T-helper 1 cell (primary cell): ENCODE measurements at regions not wholly inside any gene's neighbourhood (a gene's known extent, or its start where the extent isn't known, plus 50 kb on each side); places are given as distances from the start of the nearest gene placed in this dataset.

Experiments
- DNase-seq, 5 donors: peaks; one replicate each; pipeline ENCODE4 v3.0.0-alpha.2; 2012 to 2020

DNA sequence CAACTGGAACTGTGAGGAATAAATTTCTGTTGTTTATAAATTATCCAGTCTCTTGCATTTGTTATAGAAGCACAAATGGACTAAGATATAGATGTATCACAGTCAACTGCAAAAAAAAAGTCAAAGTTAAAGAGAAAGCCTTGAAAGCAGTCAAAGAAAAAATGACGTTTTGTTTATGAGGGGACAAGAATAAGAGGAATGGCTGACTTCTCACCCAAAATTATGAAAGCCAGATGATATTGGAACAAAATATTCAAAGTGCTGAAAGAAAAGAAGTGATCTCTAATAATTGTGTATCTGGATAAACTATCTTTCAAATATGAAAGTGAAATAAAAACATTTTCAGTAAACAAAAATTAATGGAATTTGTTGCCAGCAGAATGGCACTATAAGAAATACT lies 171.8 kb upstream of the IGF1R start:
- no peak for DNase-seq

- no peak for DNase-seq
Observed at GRCh38 chr15:98480844-98481243, 167.5 kb upstream of the IGF1R start.

GRCh38 chr15:98483575-98484130 lies 164.7 kb upstream of the IGF1R start:
- no peak for DNase-seq

DNA sequence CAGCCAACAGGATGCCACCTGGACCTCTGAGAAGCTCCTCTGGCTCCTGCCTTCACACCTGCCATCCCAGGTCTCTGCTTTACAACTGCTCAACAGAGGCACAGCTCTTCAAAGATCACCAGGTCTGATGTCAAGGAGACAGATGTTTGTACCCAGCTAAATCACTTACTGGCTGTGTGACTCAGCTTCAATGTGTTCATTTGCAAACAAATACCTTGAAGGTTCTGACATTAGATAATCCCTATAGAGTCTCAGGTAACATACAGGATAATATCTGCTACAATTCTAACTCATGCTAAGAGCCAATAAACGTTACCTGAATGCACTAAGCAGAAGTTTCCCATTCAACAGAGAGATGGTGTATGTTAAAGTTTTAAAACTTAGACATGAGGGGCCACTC lies 163.4 kb upstream of the IGF1R start:
- no peak for DNase-seq

DNA sequence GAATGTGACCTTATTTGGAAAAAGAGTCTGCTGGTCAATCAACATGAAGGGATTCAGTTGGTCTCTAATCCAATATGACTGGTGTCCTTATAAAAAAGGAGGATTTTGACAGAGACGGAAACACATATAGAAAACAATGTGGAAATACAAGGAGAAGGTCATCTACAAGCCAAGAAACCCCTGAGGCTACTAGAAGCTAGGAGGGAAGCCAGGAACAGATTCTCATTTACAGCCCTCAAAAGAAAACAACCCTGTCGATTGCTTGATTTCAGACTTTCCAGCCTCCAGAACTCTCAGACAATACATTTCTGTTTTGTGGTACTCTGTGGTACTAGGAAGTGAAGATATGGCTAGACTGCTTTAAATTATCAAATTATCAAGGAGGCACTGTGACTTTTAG lies 162.9 kb upstream of the IGF1R start:
- DNase-seq, result no peak

DNA sequence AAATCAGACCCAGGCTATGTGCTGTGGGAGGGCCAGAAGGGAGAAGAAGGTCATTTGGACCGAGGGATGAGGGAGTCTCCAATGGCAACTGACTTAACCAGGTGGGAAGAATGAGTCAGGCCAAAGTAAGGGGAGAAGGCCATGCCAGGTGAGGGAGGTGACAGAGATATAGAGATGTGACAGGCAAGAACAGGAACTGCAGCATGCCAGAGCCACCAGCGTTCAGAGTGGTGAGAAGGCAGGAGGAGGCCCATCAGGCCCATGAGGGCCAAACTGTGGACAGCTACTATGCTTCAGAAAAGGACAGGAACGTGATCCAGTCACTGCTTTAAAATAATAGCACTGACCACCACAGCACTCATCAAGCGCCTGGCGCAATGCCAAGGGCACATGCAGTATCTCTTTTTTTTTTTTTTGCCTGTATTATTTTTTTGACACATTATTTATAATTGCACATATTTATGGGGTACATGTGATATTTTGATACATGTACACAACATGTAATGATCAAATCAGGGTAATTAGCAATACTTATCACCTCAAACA lies 154.3 kb upstream of the IGF1R start:
- DNase-seq, result no peak

DNA sequence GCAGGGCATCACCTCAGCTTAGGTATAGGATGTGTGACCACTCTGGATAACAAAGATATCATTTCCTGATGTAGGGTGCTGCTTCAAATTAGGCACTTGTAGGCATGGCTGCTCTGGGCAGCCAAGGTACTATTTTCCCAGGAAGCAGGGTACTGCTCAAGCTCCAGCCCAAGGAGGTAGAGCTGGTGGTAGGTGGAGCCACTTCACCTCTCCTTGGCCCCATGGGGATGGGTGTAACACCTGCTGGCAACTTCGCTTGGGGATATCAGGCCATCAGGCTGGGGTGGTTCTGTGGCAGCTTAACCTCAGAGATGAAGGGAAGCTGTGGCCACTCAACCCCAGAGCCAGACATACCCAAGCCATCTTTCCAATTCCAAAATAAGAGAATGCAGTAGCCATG lies 147.1 kb upstream of the IGF1R start:
- DNase-seq, result no peak

GRCh38 chr15:98501632-98502031 lies 146.7 kb upstream of the IGF1R start:
- DNase-seq, result no peak

GRCh38 chr15:98503970-98504369 lies 144.4 kb upstream of the IGF1R start:
- no peak for DNase-seq

GRCh38 chr15:98504998-98505397 lies 143.3 kb upstream of the IGF1R start:
- no peak for DNase-seq

DNA sequence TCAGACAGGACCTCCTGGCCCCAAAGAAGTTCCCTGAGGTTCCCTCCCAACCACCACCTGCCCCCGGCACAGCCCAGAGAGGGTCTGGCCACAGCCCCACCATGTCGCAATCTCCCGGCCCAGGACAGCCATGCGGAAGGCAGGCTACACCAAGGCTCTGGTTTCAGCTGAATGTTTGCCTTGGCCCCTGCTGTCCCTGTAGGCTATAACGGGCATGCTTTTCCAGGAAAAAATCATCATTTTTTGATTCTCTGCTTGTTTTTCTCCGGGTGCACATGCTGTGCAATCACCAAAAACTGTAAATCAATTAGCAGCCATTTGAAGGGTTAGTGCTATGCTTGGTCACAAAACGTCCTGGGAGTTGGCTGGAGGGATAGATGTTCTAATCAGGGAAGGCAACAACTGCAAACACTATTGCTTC lies 142.7 kb upstream of the IGF1R start:
- DNase-seq, result no peak

DNA sequence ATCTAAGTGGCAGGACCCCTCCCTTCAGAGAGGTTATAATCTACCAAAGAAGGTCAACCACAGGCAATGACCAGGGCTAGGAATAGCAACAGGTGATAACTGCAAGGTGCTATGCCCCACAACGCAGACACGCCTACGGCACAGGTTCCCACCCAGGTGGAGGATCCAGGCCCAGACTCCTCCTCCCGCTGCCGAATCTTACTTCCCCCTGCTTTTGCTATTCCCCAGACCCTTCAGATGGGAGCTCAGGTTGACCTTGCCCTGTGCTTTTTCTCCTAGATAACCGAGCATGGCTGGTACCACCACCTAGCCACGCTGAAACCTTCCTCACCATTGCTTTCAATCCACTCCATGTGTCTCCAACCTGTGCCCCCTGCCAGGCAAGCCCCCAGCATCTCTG lies 142.2 kb upstream of the IGF1R start:
- no peak for DNase-seq

- no peak for DNase-seq
Observed at GRCh38 chr15:98506711-98507110, 141.6 kb upstream of the IGF1R start.

- DNase-seq, result no peak
Observed at GRCh38 chr15:98513428-98513986, 134.8 kb upstream of the IGF1R start.

DNA sequence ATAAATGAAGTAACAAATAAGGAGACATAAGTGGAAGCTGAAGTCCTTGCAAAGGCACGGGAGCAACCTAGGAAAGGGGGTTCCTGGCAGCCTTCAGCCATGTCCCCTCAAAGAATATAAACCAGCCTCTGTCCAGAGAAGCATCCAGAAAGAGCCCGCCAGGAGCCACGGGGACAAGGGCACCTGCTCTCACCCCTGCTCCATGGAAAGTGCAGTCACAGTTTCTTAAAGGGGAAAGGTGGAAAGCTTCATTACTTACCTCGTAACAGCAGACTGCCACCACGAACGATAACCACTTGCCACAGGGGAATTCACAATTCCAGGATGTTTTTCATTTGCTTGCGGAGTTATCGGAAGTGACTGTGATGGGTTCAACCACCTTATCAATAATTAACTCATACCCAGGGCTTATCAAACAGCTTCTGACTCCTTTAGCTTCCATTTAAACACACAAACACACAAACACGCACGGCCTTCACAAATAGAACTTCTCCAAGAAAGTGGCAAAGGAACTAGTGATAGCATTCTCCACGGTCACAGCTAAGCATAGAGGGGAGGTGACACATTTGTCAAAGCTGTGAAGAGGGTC lies 134.2 kb upstream of the IGF1R start:
- DNase-seq, result no peak

- DNase-seq, result peak in 4 of 5 donors; percentile 11 to 54 (median 32)
Observed at GRCh38 chr15:98518823-98519561, 129.3 kb upstream of the IGF1R start.

- no peak for DNase-seq
Observed at GRCh38 chr15:98519767-98520550, 128.4 kb upstream of the IGF1R start.

DNA sequence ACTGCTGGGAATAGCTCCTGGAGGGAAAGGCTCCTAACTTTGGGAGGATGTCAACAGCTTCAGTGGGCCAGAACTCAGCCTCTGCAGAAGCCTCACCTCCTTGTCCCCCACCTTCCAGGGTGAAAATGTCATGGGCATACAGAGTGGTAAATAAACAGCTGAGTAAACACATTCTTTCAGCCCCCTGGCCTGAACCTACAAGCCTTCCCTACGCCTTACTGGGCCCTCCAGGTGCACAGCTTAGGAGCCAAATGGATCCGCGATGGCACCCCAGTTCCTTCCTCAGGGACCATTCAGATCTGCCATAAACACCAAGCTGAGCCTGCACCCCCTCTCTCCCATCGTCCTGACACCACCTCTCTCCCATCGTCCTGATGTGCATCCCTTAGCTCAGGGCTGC lies 126.2 kb upstream of the IGF1R start:
- no peak for DNase-seq

DNA sequence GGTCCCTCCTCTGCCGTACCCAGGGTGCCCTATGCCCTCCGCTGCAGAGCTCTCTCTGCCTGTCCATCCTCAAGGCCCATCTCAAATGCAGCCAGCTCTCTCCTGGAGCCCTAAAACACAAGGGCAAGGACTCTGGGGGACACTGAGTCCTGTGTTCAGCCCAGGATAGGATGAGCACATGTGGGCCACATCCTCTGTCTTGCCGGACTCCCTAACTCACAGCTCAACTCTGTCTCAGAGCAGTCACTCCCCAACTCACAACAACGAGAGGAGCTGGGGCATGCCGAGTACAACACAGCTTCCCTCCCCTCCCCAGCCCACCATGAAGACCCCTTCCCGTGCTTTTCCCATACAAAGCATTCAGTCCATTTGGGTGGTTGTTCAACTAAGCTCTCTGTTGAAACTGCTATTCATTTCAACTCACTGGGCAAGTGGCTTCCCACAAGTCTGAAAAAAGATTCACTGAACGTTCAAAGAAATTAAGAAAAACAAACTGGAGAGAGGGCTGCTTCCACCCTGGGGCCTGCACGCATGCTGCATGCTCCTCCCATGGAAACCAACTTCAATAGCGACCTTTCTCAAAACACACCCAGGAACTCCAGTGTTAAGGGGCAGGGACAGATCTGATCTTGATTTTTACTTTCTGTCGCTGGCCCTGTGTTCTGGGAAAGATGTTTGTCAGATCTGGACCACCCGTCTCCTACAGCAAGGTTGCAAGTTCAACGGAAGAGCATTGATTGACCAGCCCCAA lies 124.3 kb upstream of the IGF1R start:
- no peak for DNase-seq

- DNase-seq, result no peak
Observed at GRCh38 chr15:98524838-98525660, 123.3 kb upstream of the IGF1R start.

GRCh38 chr15:98525661-98526001 lies 122.7 kb upstream of the IGF1R start:
- no peak for DNase-seq
